Activated CD4-positive, alpha-beta memory T cell treated with anti-CD3 and anti-CD28 coated beads, Interleukin-2, amount 10 ng/mL, durations not matched to agents 7 days and 5 days (primary cell): ENCODE measurements at regions not wholly inside any gene's neighbourhood (a gene's known extent, or its start where the extent isn't known, plus 50 kb on each side); places are given as distances from the start of the nearest gene placed in this dataset.
"Not testable (repeated sequence)": the region's sequence is repeated elsewhere in the genome, so short reads cannot be mapped to it uniquely, and the experiment has no call there.

ENCODE experiments used
- CTCF ChIA-PET: fragments of 350-600 bp; sonication (Branson Sonifier 250); formaldehyde crosslinking; loops from one replicate; lab custom pipeline; 2021; ENCODE audit warnings: antibody characterized with exemption, inconsistent platforms; lab: Charles Lee
- POLR2A ChIA-PET: fragments of 350-600 bp; sonication (Branson Sonifier 250); formaldehyde crosslinking; loops from one replicate; lab custom pipeline; 2021; ENCODE audit warnings: antibody characterized with exemption; lab: Charles Lee
- DNase-seq: peaks from one replicate; pipeline ENCODE4 v3.0.0-alpha.2; 2020
- H3K27ac Mint-ChIP-seq: one replicate; pipeline ENCODE4 v1.8.0; 2021; ENCODE audit warnings: mild to moderate bottlenecking, mixed read lengths
- H3K27me3 Mint-ChIP-seq: one replicate; pipeline ENCODE4 v1.8.0; 2021; ENCODE audit warnings: mixed read lengths
- H3K36me3 Mint-ChIP-seq: one replicate; pipeline ENCODE4 v1.8.0; 2021; ENCODE audit warnings: low read depth, mixed read lengths
- H3K4me1 Mint-ChIP-seq: one replicate; pipeline ENCODE4 v1.8.0; 2021; ENCODE audit warnings: mixed read lengths
- H3K4me3 Mint-ChIP-seq: one replicate; pipeline ENCODE4 v1.8.0; 2021; ENCODE audit warnings: mild to moderate bottlenecking, mixed read lengths
- H3K9me3 Mint-ChIP-seq: one replicate; pipeline ENCODE4 v1.8.0; 2021; ENCODE audit warnings: mixed read lengths

- CTCF ChIA-PET = no interaction called here
- no peak overlapping the region for H3K4me3 Mint-ChIP-seq
- H3K27me3 Mint-ChIP-seq = no peaks in the 10 kb centered on the region
- DNase-seq = no peak
- POLR2A ChIA-PET = no interaction called here
- H3K27ac Mint-ChIP-seq = no peak overlapping the region
- H3K9me3 Mint-ChIP-seq = peaks cover 10% of the 10 kb centered on the region
- H3K4me1 Mint-ChIP-seq = no peaks in the 10 kb centered on the region
- no peaks in the 10 kb centered on the region for H3K36me3 Mint-ChIP-seq
Observed at GRCh38 chr7:125278318-125278717, 348.7 kb upstream of the POT1 start.

GRCh38 chr7:125274742-125275141, 345.1 kb upstream of the POT1 start:
- POLR2A ChIA-PET, H3K27me3 Mint-ChIP-seq, H3K27ac Mint-ChIP-seq, H3K9me3 Mint-ChIP-seq, CTCF ChIA-PET, H3K4me3 Mint-ChIP-seq, H3K36me3 Mint-ChIP-seq, DNase-seq, H3K4me1 Mint-ChIP-seq: not testable (repeated sequence)

DNA sequence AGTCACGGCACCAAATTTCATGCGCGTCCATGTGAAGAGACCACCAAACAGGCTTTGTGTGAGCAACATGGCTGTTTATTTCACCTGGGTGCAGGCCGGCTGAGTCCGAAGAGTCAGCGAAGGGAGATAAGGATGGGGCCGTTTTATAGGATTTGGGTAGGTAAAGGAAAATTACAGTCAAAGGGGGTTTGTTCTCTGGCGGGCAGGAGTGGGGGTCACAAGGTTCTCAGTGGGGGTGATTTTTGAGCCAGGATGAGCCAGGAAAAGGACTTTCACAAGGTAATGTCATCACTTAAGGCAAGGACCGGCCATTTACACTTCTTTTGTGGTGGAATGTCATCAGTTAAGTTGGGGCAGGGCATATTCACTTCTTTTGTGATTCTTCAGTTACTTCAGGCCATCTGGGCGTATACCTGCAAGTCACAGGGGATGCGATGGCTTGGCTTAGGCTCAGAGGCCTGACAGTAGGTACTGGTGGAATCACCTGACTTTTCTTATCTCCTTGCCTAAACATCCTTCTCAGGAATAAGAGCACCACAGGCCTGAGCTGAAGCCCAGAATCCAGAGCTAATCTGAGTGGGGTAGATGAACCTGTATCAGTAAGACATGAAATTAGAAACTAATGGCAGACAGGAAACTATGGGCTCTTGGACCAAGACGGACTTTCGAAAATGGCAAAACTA, 334.7 kb upstream of the POT1 start:
- H3K27ac Mint-ChIP-seq, H3K4me3 Mint-ChIP-seq, H3K36me3 Mint-ChIP-seq, H3K27me3 Mint-ChIP-seq, H3K4me1 Mint-ChIP-seq, CTCF ChIA-PET, DNase-seq, POLR2A ChIA-PET: not testable (repeated sequence)
- peaks cover 13% of the 10 kb centered on the region for H3K9me3 Mint-ChIP-seq

- H3K4me1 Mint-ChIP-seq, POLR2A ChIA-PET, CTCF ChIA-PET, H3K4me3 Mint-ChIP-seq, H3K27ac Mint-ChIP-seq, H3K36me3 Mint-ChIP-seq, H3K27me3 Mint-ChIP-seq, DNase-seq: not testable (repeated sequence)
- H3K9me3 Mint-ChIP-seq = peaks cover 14% of the 10 kb centered on the region
Observed at GRCh38 chr7:125258876-125259417, 329.3 kb upstream of the POT1 start.

GRCh38 chr7:125257617-125258016, 328.0 kb upstream of the POT1 start:
- no peaks in the 10 kb centered on the region for H3K36me3 Mint-ChIP-seq
- H3K27ac Mint-ChIP-seq = no peak overlapping the region
- H3K27me3 Mint-ChIP-seq = no peaks in the 10 kb centered on the region
- ChIA-PET POLR2A (no interaction called here), CTCF (no interaction called here)
- no peak overlapping the region for H3K4me3 Mint-ChIP-seq
- peaks cover 11% of the 10 kb centered on the region for H3K9me3 Mint-ChIP-seq
- no peaks in the 10 kb centered on the region for H3K4me1 Mint-ChIP-seq
- no peak for DNase-seq

GRCh38 chr7:125256446-125256845, 326.8 kb upstream of the POT1 start:
- H3K27ac Mint-ChIP-seq = no peak overlapping the region
- H3K4me1 Mint-ChIP-seq = no peaks in the 10 kb centered on the region
- DNase-seq = no peak

GRCh38 chr7:125255810-125256209, 326.2 kb upstream of the POT1 start:
- DNase-seq = no peak
- Mint-ChIP-seq H3K36me3 (no peaks in the 10 kb centered on the region), H3K9me3 (peaks cover 3% of the 10 kb centered on the region), H3K27ac (no peak overlapping the region), H3K4me1 (no peaks in the 10 kb centered on the region), H3K27me3 (no peaks in the 10 kb centered on the region), H3K4me3 (no peak overlapping the region)
- ChIA-PET CTCF (no interaction called here), POLR2A (no interaction called here)

More at GRCh38 chr7:125256446-125256845, 326.8 kb upstream of the POT1 start:
- H3K36me3 Mint-ChIP-seq = no peaks in the 10 kb centered on the region
- no peak overlapping the region for H3K4me3 Mint-ChIP-seq
- POLR2A ChIA-PET = no interaction called here
- CTCF ChIA-PET = no interaction called here
- no peaks in the 10 kb centered on the region for H3K27me3 Mint-ChIP-seq
- H3K9me3 Mint-ChIP-seq = peaks cover 8% of the 10 kb centered on the region

DNA sequence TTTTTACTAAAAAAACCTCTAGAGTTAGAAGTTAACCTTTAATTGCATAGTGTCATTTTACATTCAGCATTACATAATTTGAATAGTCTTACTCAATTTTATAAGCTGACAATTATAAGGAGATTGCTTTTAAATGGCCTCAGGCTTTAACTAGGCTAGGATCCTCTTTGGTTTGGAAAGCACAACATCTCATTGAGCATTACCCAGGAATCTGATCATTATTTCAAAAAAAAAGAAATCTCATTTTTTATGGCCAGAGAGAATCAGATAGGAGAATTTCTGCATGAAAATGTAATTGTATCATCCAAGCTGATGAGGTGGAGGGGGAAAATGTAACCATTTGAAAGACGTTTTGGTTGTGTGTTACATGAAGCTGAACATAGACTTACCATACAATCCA, 324.9 kb upstream of the POT1 start:
- Mint-ChIP-seq H3K4me3 (no peak overlapping the region), H3K4me1 (no peaks in the 10 kb centered on the region), H3K27me3 (no peaks in the 10 kb centered on the region), H3K9me3 (peaks cover 3% of the 10 kb centered on the region), H3K36me3 (no peaks in the 10 kb centered on the region), H3K27ac (no peak overlapping the region)
- DNase-seq = no peak
- ChIA-PET POLR2A (no interaction called here), CTCF (no interaction called here)

- H3K4me3 Mint-ChIP-seq = no peak overlapping the region
- H3K36me3 Mint-ChIP-seq = no peaks in the 10 kb centered on the region
- ChIA-PET CTCF (no interaction called here), POLR2A (no interaction called here)
- H3K27ac Mint-ChIP-seq = no peak overlapping the region
- DNase-seq = no peak
- H3K9me3 Mint-ChIP-seq = no peaks in the 10 kb centered on the region
- H3K4me1 Mint-ChIP-seq = no peaks in the 10 kb centered on the region
- H3K27me3 Mint-ChIP-seq = no peaks in the 10 kb centered on the region
Observed at GRCh38 chr7:125253452-125254190, 324.0 kb upstream of the POT1 start.

- H3K27ac Mint-ChIP-seq = no peak overlapping the region
Observed at GRCh38 chr7:125247514-125248098, 318.0 kb upstream of the POT1 start.

DNA sequence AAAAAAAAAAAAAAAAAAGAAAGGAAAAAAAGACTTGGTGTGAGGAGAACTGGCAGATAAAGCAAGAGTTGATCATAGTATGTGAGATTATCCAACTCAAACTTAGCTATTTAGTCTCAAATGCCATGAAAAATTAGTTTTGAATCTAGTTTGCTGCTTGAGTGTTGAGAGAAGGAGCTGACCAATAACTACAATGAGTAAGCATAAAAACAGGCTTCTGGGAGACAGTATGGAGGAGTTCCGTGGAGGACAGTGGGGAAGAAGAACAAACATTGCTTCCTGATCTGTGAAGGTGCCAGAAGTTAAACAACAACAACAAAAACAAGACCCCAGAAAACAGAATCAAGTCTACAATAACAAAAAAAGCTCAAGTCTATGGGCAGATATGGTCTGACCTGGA, 317.1 kb upstream of the POT1 start:
- H3K9me3 Mint-ChIP-seq = no peaks in the 10 kb centered on the region
- H3K4me3 Mint-ChIP-seq = no peak overlapping the region
- ChIA-PET POLR2A (no interaction called here), CTCF (interaction anchor here (0.6 kb wide), 1 partner anchor 45 kb away, joined by 4 read pairs; no protein-coding TSS in a partner anchor)
- no peaks in the 10 kb centered on the region for H3K27me3 Mint-ChIP-seq
- no peak overlapping the region for H3K27ac Mint-ChIP-seq
- DNase-seq = no peak
- no peaks in the 10 kb centered on the region for H3K4me1 Mint-ChIP-seq
- no peaks in the 10 kb centered on the region for H3K36me3 Mint-ChIP-seq

More at GRCh38 chr7:125247514-125248098, 318.0 kb upstream of the POT1 start:
- H3K4me1 Mint-ChIP-seq = no peaks in the 10 kb centered on the region
- no peaks in the 10 kb centered on the region for H3K36me3 Mint-ChIP-seq
- ChIA-PET POLR2A (no interaction called here), CTCF (no interaction called here)
- no peak overlapping the region for H3K4me3 Mint-ChIP-seq
- DNase-seq = no peak
- no peaks in the 10 kb centered on the region for H3K9me3 Mint-ChIP-seq
- no peaks in the 10 kb centered on the region for H3K27me3 Mint-ChIP-seq

GRCh38 chr7:125241548-125241947, 311.9 kb upstream of the POT1 start:
- Mint-ChIP-seq H3K4me3 (no peak overlapping the region), H3K9me3 (no peaks in the 10 kb centered on the region), H3K27ac (no peak overlapping the region), H3K27me3 (no peaks in the 10 kb centered on the region), H3K4me1 (no peaks in the 10 kb centered on the region), H3K36me3 (no peaks in the 10 kb centered on the region)
- ChIA-PET CTCF (no interaction called here), POLR2A (no interaction called here)
- DNase-seq = no peak

DNA sequence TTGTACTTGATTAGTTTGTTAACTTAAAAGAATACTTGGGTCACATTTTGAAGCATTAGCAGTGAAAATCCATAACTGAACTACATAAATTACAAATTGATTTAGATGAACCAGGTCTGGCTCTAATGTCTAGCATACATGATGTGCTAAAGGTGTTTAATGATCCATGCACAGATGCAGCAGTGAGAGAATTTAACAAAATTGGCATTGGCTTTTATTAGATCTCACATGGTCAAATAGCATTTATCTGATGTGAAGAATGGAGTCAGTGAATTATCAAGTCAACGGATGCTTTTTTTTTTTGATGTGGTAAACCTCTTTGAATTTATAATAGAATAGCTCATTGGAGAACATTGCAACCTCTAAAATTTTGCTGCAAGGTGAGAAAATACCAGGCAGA, 293.0 kb upstream of the POT1 start:
- H3K27ac Mint-ChIP-seq = no peak overlapping the region

More for the DNA sequence above, 293.0 kb upstream of the POT1 start:
- POLR2A ChIA-PET = no interaction called here
- Mint-ChIP-seq H3K4me1 (no peaks in the 10 kb centered on the region), H3K9me3 (peaks cover under 1% of the 10 kb centered on the region), H3K36me3 (no peaks in the 10 kb centered on the region), H3K27me3 (no peaks in the 10 kb centered on the region), H3K4me3 (no peak overlapping the region)
- no peak for DNase-seq
- CTCF ChIA-PET = no interaction called here
